Tibial nerve (tissue), 3 donors: ENCODE measurements at regions not wholly inside any gene's neighbourhood (a gene's known extent, or its start where the extent isn't known, plus 50 kb on each side); places are given as distances from the start of the nearest gene placed in this dataset.

ENCODE experiments used
- POLR2A ChIP-seq, 2 donors: fragments of 450-650 bp; IDR thresholded peaks; one replicate each; pipeline ENCODE4 v1.6.1; 2017; ENCODE audit warnings: antibody characterized with exemption in 2 of 2, mild to moderate bottlenecking in 2 of 2, moderate library complexity in 2 of 2
- TF ChIP-seq, protein P1 (sequence below), 5 experiments: fragments of 200-600 bp in 3 of 5; fragments of 450-650 bp in 2 of 5; sonication (generic) in 3 of 5; IDR thresholded peaks; one replicate each; pipeline ENCODE4 v1.5.1; 2016 to 2019; ENCODE audit warnings: antibody characterized with exemption in 5 of 5, mild to moderate bottlenecking in 3 of 5, moderate library complexity in 2 of 5

DNA sequence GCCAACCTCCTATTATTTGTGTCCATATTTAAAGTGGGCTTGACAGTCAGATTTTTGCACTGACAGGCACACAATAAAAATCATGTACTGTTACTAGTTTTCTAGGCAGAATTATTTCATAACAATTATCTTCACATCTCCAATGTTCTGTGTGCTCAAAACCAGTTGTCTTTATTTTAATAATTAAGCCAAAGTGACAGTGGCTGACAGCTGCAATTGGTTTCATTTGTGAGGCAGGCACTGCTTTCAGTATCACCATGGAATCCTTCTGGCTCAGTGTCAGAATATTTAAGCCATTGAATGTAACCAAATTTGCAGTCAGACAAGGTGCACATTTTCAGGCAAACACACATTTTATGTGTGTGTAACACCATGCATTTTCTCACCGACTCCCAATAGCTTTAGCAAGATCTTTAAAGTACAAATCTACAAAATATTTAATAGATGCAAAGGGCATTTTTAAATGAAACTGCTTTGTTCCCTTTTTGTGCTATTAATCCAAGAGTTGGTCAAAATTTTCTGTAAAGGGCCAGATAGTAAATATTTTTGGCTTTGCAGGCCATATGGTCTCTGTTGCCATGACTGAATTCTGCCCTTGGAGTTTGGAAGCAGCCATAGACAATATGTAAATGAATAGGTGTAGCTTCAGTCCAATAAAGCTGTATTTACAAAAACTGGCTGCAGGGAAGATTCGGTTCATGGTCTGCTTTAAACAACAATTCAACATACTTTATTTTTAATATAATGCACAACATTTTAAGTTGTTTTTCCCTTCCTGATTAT lies 486.0 kb downstream of the KCNJ2 start:
- TF ChIP-seq POLR2A (IDR thresholded peaks at IDR 0.05) = no peak
- TF ChIP-seq, protein P1, sequence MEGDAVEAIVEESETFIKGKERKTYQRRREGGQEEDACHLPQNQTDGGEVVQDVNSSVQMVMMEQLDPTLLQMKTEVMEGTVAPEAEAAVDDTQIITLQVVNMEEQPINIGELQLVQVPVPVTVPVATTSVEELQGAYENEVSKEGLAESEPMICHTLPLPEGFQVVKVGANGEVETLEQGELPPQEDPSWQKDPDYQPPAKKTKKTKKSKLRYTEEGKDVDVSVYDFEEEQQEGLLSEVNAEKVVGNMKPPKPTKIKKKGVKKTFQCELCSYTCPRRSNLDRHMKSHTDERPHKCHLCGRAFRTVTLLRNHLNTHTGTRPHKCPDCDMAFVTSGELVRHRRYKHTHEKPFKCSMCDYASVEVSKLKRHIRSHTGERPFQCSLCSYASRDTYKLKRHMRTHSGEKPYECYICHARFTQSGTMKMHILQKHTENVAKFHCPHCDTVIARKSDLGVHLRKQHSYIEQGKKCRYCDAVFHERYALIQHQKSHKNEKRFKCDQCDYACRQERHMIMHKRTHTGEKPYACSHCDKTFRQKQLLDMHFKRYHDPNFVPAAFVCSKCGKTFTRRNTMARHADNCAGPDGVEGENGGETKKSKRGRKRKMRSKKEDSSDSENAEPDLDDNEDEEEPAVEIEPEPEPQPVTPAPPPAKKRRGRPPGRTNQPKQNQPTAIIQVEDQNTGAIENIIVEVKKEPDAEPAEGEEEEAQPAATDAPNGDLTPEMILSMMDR (IDR thresholded peaks at IDR 0.05) = no peak
